Hematopoietic multipotent progenitor cell treated with erythropoietin and hydrocortisone succinate and interleukin-3 and kit ligand, for 4 days (in vitro differentiated cells): ENCODE measurements at regions not wholly inside any gene's neighbourhood (a gene's known extent, or its start where the extent isn't known, plus 50 kb on each side); places are given as distances from the start of the nearest gene placed in this dataset.
"Not testable (repeated sequence)": the region's sequence is repeated elsewhere in the genome, so short reads cannot be mapped to it uniquely, and the experiment has no call there.

Source experiments
- DNase-seq: peaks from one replicate; pipeline ENCODE4 v3.0.0-alpha.2; 2015

GRCh38 chr12:38384816-38385378, 68.3 kb downstream of the ALG10B start:
- peak; percentile 4 for DNase-seq

DNA sequence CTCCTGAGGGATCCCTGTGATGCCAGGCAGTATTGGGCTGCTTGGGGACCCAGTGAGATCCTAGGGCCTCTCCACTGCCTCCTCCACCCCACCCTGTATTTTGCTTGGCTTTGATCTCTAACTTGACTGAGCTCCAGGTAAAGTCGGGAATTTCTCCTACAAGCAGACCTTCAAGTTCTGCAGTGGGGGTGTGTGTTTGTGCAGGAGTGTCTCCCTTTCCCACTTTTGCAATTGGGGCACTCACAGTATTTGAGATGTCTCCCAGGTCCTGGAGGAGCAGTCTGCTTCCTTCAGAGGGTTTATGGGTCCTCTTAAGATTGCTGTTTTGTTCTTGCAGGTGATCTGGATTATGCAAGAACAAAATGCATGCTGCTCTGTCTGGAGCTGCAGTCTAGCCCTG, 68.9 kb downstream of the ALG10B start:
- no peak for DNase-seq

- DNase-seq, result peak; percentile 1
Measured at GRCh38 chr12:38386205-38386985, 69.8 kb downstream of the ALG10B start.

- no peak for DNase-seq
Measured at GRCh38 chr12:38389614-38390013, 73.0 kb downstream of the ALG10B start.

DNA sequence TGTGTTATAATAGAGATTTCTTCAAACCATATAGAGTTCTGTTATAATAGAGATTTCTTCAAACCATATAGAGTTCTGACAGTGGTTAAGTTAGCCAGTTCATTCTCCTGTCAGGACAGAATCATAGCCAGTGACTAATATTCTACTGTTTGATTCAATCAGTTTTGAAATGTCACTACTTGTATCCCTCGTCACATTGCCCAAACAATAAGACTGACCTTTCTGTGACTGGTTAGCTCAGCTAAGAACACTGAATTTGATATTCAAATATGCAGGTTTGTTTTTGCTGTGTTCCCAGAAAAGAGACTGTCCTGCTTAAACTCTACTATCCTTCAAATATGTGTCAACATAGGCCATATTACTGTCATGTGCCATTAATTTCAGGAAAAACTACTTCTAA, 74.4 kb downstream of the ALG10B start:
- DNase-seq, result no peak

- peak; percentile 48 for DNase-seq
Measured at GRCh38 chr12:38392554-38393144, 76.1 kb downstream of the ALG10B start.

DNA sequence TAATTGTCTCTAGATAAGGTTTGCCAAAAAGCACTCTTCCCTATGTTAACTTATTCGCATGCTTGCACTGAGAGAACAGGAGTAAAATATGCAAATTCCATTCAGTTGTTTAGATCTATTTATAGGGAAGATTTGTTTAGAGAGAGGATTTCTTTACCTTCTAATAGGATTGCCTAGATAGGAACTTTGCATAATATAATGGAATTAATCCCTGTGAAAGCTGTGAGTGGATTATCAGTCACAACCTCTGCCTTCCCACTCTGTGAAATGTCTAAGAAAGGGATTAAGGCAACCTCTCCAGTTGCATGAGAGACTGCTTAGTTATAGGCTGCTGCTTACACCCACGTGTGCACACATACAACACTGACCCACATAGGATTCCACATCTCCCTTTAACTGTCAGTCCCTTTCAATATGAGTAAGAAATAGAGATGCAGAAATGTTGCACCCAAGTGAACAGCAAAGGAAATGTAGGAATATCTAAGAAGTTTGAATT, 83.2 kb downstream of the ALG10B start:
- no peak for DNase-seq

DNA sequence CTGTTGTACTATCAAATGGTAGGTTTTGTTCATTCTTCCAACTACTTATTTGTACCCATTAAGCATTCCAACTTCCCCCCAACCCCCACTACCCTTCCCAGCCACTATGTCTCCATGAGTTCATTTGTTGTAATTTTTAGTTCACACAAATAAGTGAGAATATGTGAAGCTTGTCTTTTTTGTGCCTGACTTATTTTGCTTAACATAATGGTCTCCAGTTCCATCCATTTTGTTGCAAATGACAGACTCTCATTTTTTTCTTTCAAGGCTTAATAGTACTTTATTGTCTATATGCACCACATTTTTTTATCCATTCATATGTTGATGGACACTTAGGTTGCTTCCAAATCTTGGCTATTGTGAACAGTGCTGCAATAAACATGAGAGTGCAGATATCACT, 86.2 kb downstream of the ALG10B start:
- DNase-seq, result no peak

DNA sequence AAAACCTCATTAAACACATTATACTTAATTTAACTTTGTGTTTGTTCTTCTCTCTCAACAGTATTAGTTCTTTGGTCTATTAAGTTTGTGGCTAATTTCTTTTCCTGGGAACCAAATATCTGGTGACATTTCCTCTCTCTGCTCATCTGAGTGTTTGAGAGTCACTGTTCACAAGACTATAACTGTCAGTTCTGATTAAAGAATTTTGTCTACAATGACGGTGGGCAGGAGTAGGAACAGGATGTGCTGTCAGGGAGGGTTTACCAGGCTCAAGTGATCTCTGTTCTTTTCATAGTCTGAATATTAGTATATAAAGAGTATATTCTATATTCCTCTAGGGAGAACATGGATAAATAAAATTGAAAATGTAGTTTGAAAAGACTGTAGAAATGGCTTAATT, 92.9 kb downstream of the ALG10B start:
- DNase-seq, result peak; percentile 5

- peak; percentile 80 for DNase-seq
Measured at GRCh38 chr12:38411426-38411825, 94.9 kb downstream of the ALG10B start.

DNA sequence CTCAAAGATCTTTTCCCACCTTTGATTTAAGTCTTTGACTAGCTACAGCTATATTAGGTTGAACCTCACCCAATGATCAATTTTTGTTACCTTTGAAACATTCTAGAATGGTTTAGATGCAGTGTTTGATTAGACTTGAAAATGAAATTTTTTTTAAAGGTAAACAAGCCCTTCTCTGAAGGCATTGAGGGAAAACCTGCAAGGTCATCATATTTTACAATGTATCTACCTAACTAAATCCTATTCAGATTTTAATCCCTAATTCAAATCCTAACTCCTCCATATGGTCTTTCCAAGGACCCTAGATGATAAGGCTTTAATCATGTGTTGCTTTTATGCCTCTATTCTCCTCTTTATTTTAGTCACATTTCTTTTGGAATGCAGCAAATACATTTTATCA, 95.4 kb downstream of the ALG10B start:
- no peak for DNase-seq

DNA sequence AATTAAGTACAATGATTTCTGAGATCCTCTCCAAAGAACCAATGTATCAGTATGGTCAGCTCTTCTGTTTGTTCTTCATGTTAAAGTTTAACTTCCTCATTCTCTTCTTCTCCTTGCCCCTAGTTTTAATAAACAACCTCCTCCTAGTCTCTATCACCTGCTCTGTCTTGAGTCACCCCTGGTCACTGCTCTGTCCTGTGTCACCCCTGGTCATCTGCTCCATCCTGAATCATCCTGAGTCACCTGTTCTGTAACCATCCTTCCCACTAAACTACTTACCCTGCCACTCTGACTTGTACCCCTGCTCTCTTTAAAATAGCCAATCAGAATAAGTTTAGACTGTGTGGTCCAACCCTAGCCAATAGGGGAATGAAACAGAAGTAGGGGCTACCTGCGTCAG, 100.5 kb downstream of the ALG10B start:
- DNase-seq, result no peak

GRCh38 chr12:38424436-38424835, 107.9 kb downstream of the ALG10B start:
- no peak for DNase-seq

DNA sequence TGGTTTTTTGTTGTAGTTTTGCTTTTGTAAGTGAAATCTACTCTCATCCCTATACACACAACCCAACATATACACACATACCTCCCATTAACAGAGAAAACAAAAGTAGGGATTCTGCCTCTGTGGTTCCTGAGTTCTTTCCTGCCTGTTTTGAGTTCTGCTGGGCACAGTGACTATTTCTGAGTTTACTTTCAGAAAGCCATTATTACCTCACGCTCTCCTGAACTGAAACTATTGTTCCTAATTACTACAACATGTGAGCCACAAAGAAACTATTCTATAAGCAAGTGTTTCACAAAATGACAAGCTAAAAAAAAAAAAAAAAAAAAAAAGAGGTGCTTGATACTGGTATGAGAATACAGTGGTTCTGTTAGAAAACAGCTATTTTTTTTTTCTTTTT, 110.9 kb downstream of the ALG10B start:
- DNase-seq, result no peak

- DNase-seq, result no peak
Measured at GRCh38 chr12:38431921-38432320, 115.3 kb downstream of the ALG10B start.

- not testable (repeated sequence) for DNase-seq
Measured at GRCh38 chr12:38441871-38442281, 125.3 kb downstream of the ALG10B start.

GRCh38 chr12:38445040-38445439, 128.5 kb downstream of the ALG10B start:
- no peak for DNase-seq

- DNase-seq, result peak; percentile 55
Measured at GRCh38 chr12:38448991-38449390, 132.4 kb downstream of the ALG10B start.

DNA sequence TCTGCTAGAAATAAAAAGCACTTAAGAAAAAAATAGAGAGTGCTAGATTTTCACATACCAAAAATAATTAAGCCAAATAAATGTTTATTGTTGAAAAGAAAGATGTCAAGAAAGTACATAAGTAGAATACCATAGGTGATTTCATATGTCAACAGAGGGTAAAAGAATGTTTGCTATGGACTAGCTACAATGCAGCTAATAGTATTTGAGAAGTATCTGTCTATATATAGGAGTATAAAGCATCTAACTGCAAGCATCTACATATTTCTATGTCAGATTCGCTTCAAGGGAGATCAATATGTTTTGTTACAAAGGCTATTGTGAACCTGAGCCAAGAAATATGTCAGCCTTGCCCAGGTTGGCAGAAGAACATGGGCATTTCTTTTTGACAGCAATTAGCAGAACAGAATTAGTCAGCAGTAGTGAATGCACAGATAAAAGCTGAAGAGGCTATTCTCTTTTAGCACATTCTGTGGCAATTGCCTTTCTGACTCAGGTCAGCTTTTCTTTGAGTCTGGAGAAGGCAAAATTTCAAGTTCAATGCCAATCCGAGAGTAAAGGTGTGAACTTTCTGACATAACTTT, 140.1 kb downstream of the ALG10B start:
- DNase-seq, result no peak

GRCh38 chr12:38465020-38465419, 148.4 kb downstream of the ALG10B start:
- no peak for DNase-seq

DNA sequence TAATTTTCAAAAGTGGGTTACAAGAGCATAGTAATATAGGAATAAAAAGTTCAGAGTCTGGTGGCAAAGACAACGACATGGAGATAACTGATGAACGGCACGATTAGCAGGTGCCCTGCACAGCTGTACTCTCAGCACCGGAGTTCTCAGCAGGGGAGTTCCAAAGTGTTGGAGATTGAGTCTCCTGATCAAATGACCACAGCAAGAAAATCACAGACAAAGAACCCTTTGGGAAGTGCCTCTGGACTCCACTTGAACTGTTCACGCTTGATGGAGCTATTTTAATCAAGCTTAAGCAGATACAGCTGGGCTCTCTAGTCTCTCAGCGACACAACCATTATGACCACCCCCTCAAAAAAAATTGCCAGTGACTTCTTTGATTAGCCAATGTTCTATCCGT, 153.1 kb downstream of the ALG10B start:
- no peak for DNase-seq

- no peak for DNase-seq
Measured at GRCh38 chr12:38477340-38478090, 160.9 kb downstream of the ALG10B start.

DNA sequence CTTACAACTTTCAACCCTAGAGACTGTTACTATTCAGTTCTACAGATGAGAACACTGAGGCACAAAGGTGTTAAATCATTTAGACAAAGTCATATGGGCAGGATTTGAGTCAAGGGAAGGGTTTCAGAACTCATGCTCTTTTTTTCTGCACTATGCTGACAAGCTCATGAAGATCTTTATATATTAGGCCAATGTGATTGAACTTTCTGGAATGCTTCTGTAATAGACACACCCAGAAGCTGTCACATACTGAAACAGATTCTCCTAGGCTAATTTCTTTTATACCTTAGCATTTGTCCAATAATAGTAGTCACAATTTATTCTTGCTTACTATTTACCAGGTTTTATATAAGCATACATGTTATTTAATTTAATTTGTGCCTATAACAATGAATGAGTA, 164.0 kb downstream of the ALG10B start:
- no peak for DNase-seq
